K562 (cell line): ENCODE measurements at regions not wholly inside any gene's neighbourhood (a gene's known extent, or its start where the extent isn't known, plus 50 kb on each side); places are given as distances from the start of the nearest gene placed in this dataset.

Source experiments
- ATAC-seq: fragments of 200-7000 bp; cut with Tn5 transposase; 3 replicates; pipeline ENCODE4 v1.9.1; 2020; ENCODE audit warnings: moderate library complexity
- BruUV-seq: library from RNA; stranded (reverse); fragments of 400-500 nt; replicated peaks from 2 replicates; lab custom pipeline; 2021; lab: Mats Ljungman, UMichigan
- CTCF ChIA-PET: fragments of 300-600 bp; formaldehyde crosslinking; extraction: SDS; loops from one replicate; lab custom pipeline; 2021; ENCODE audit warnings: low intra/inter-chr PET ratio; lab: Yijun Ruan, JAX
- POLR2A ChIA-PET: fragments of 300-600, 350-650 bp; sonication (Branson Sonifier 250); formaldehyde crosslinking; extraction: SDS; loops from one replicate; lab custom pipeline; 2021; ENCODE audit warnings: antibody characterized with exemption, inconsistent platforms; lab: Yijun Ruan, JAX
- DNase-seq, 4 experiments: peaks; one replicate each; pipeline versions ENCODE4 v3.0.0 to v3.0.0-alpha.2; 2011 to 2018; ENCODE audit warnings: low spot score in 3 of 4, mixed read lengths in 3 of 4; ENCODE audit errors: extremely low read depth in 1 of 4
- FAIRE-seq: peaks from 2 replicates; lab custom pipeline; 2011; peaks lifted over from hg19 to GRCh38; lab: Jason Lieb, UNC
- H2AFZ ChIP-seq: 2 replicates; pipeline ENCODE4 v1.6.0; 2011; ENCODE audit warnings: low read depth, low read length, control low read depth, inconsistent platforms
- H3K27ac ChIP-seq: fragments of 200-600 bp; 3 replicates; pipeline ENCODE4 v1.8.0; 2011; ENCODE audit warnings: low read depth, mild to moderate bottlenecking, control low read depth, inconsistent platforms, low read length, moderate library complexity, mixed read lengths; ENCODE audit errors: extremely low read depth
- H3K27me3 ChIP-seq, 2 experiments: fragments of 300-600 bp in 1 of 2; 2 replicates in 1 of 2; 3 replicates in 1 of 2; pipeline versions ENCODE4 v1.6.0 to v1.8.0; 2011; ENCODE audit warnings: inconsistent platforms in 2 of 2, low read length in 2 of 2, mild to moderate bottlenecking in 1 of 2, mixed read lengths in 1 of 2, moderate library complexity in 1 of 2; ENCODE audit not compliant: control insufficient read depth in 2 of 2, insufficient read depth in 2 of 2
- H3K36me3 ChIP-seq: fragments of 300-600 bp; 3 replicates; pipeline ENCODE4 v1.8.0; 2011; ENCODE audit warnings: mild to moderate bottlenecking, low read length, inconsistent platforms; ENCODE audit not compliant: control insufficient read depth, insufficient read depth
- H3K4me1 ChIP-seq, 2 experiments: fragments of 200-600 bp in 1 of 2; replicated peaks in 1 of 2; 2 replicates in 1 of 2; 3 replicates in 1 of 2; pipeline versions ENCODE4 v1.5.1 to v1.8.0; 2011; ENCODE audit warnings: inconsistent platforms in 2 of 2, low read length in 2 of 2, mild to moderate bottlenecking in 1 of 2, mixed read lengths in 1 of 2, moderate library complexity in 1 of 2; ENCODE audit not compliant: control insufficient read depth in 2 of 2, insufficient read depth in 2 of 2
- H3K4me2 ChIP-seq: 2 replicates; pipeline ENCODE4 v1.6.1; 2011; ENCODE audit warnings: low read length, control low read depth, inconsistent platforms, mixed read lengths; ENCODE audit not compliant: insufficient read depth
- H3K4me3 ChIP-seq: fragments of 200-600 bp; sonication (generic), shearing (Covaris generic); 2 replicates; pipeline ENCODE4 v1.5.1; 2016; ENCODE audit warnings: control low read depth, inconsistent platforms
- H3K79me2 ChIP-seq: fragments of 200-600 bp; 3 replicates; pipeline ENCODE4 v1.8.0; 2011; ENCODE audit warnings: low read length, inconsistent platforms; ENCODE audit not compliant: control insufficient read depth, insufficient read depth
- H3K9ac ChIP-seq, 2 experiments: 2 replicates each; pipeline versions ENCODE4 v1.6.0 to v1.6.1; 2011; ENCODE audit warnings: low read depth in 2 of 2, low read length in 2 of 2, control low read depth in 1 of 2, inconsistent platforms in 1 of 2, mild to moderate bottlenecking in 1 of 2, mixed read lengths in 1 of 2; ENCODE audit not compliant: insufficient read depth in 1 of 2
- H3K9me1 ChIP-seq: one replicate; pipeline ENCODE4 v1.6.0; 2011; ENCODE audit warnings: inconsistent platforms, mild to moderate bottlenecking, low read length, moderate library complexity; ENCODE audit not compliant: control insufficient read depth, insufficient read depth
- H3K9me3 ChIP-seq: replicated peaks from 2 replicates; pipeline ENCODE4 v1.5.1; 2011; ENCODE audit warnings: low read depth, low read length, inconsistent platforms; ENCODE audit not compliant: control insufficient read depth, insufficient read depth
- H4K20me1 ChIP-seq: replicated peaks from 2 replicates; pipeline ENCODE4 v1.6.1; 2011; ENCODE audit warnings: low read length, inconsistent platforms, mixed read lengths; ENCODE audit not compliant: control insufficient read depth, insufficient read depth
- AFF1 ChIP-seq, 2 experiments: fragments of 450-650 bp; IDR thresholded peaks; 2 replicates each; pipeline ENCODE4 v1.6.1; 2018; ENCODE audit warnings: mild to moderate bottlenecking in 2 of 2, low read depth in 1 of 2; ENCODE audit not compliant: partially characterized antibody in 2 of 2
- C11orf30 ChIP-seq: fragments of 450-650 bp; IDR thresholded peaks from 2 replicates; pipeline ENCODE4 v1.6.1; 2016; ENCODE audit warnings: low read depth, mild to moderate bottlenecking
- EGR1 ChIP-seq: fragments of 450-650 bp; conservative IDR thresholded peaks from 2 replicates; pipeline ENCODE4 v1.6.1; 2017; ENCODE audit warnings: mild to moderate bottlenecking
- FOXJ2 ChIP-seq: fragments of 200-800 bp; sonication (Bioruptor generic); IDR thresholded peaks from 2 replicates; pipeline ENCODE4 v1.6.1; 2016; ENCODE audit warnings: missing genetic modification characterization, missing compliant biosample characterization
- HDAC3 ChIP-seq: fragments of 450-650 bp; IDR thresholded peaks from 2 replicates; pipeline ENCODE4 v1.6.1; 2018; ENCODE audit warnings: borderline replicate concordance, mild to moderate bottlenecking, moderate library complexity; ENCODE audit not compliant: partially characterized antibody
- MAZ ChIP-seq, 2 experiments: fragments of 450-650 bp in 1 of 2; sonication (generic) in 1 of 2; formaldehyde crosslinking; IDR thresholded peaks in 1 of 2; conservative IDR thresholded peaks in 1 of 2; 2 replicates each; pipeline versions ENCODE4 v1.4.0 to v1.5.0; 2020; ENCODE audit warnings: mild to moderate bottlenecking in 1 of 2, missing genetic modification reagents in 1 of 2
- MCM2 ChIP-seq: fragments of 450-650 bp; IDR thresholded peaks from 2 replicates; pipeline ENCODE4 v1.6.1; 2017; ENCODE audit warnings: low read depth, mild to moderate bottlenecking
- RFX7 ChIP-seq: fragments of 250-450 bp; sonication (Bioruptor Pico); IDR thresholded peaks from 2 replicates; pipeline ENCODE4 v1.5.1; 2021; ENCODE audit warnings: mild to moderate bottlenecking
- U2AF1 ChIP-seq: fragments of 200-400 bp; formaldehyde crosslinking; optimal IDR thresholded peaks from 2 replicates; pipeline ENCODE3; 2017; ENCODE audit warnings: mild to moderate bottlenecking, low read depth, low read length, moderate library complexity
- YY1 ChIP-seq, 3 experiments: IDR thresholded peaks; 2 replicates each; pipeline ENCODE4 v1.6.1; 2011; ENCODE audit warnings: low read length in 2 of 3, mild to moderate bottlenecking in 2 of 3, moderate library complexity in 2 of 3, borderline replicate concordance in 1 of 3, control low read depth in 1 of 3, low read depth in 1 of 3; ENCODE audit not compliant: insufficient read depth in 3 of 3, insufficient replicate concordance in 2 of 3, control insufficient read depth in 1 of 3, insufficient read length in 1 of 3; ENCODE audit errors: extremely low read depth in 1 of 3
- ZBTB1 ChIP-seq: sonication (generic); formaldehyde crosslinking; IDR thresholded peaks from 2 replicates; pipeline ENCODE4 v1.8.1; 2023; ENCODE audit warnings: missing genetic modification reagents, low read depth, mild to moderate bottlenecking, borderline replicate concordance
- ZBTB17 ChIP-seq: fragments of 450-650 bp; formaldehyde crosslinking; IDR thresholded peaks from 2 replicates; pipeline ENCODE4 v1.4.0; 2020; ENCODE audit warnings: mild to moderate bottlenecking
- ZNF165 ChIP-seq: fragments of 250-450 bp; sonication (Bioruptor Pico); IDR thresholded peaks from 2 replicates; pipeline ENCODE4 v1.4.0; 2020; ENCODE audit warnings: borderline replicate concordance
- WGBS: fragments of 100-300 bp; shearing (Covaris generic); methylation state at CpG from one replicate; pipeline ENCODE4 v1.1.6; 2016; ENCODE audit warnings: low coverage, mixed read lengths; ENCODE audit not compliant: insufficient coverage; ENCODE audit errors: missing lambda C conversion rate; 5-methylcytosine and 5-hydroxymethylcytosine counted together
- in situ Hi-C: fragments of 300-500 bp; cut with MboI; formaldehyde crosslinking; loops from 4 replicates; pipeline ENCODE4 v1.15.0; 2018; ENCODE audit warnings: inconsistent platforms, mixed read lengths
- intact Hi-C: fragments of 100-400 bp; cut with micrococcal nuclease; formaldehyde crosslinking; loops from 2 replicates; pipeline ENCODE4 v1.14.2; 2022
- TF ChIP-seq, protein P1 (sequence below): fragments of 250-450 bp; sonication (Bioruptor Pico); IDR thresholded peaks from 2 replicates; pipeline ENCODE4 v1.6.1; 2021; ENCODE audit warnings: mild to moderate bottlenecking
- TF ChIP-seq, protein P2 (sequence below): IDR thresholded peaks from 2 replicates; pipeline ENCODE4 v1.6.1; 2016; ENCODE audit warnings: missing genetic modification characterization, missing compliant biosample characterization

- no peak for TF ChIP-seq AFF1 (IDR thresholded peaks at IDR 0.05; ENCODE audit: low read depth in 1 of 2, partially characterized antibody in 2 of 2)
- TF ChIP-seq EGR1, result no peak
These were observed 386.2 kb downstream of the CADM1 start (continued) for GRCh38 chr11:115117956-115118493.

DNA sequence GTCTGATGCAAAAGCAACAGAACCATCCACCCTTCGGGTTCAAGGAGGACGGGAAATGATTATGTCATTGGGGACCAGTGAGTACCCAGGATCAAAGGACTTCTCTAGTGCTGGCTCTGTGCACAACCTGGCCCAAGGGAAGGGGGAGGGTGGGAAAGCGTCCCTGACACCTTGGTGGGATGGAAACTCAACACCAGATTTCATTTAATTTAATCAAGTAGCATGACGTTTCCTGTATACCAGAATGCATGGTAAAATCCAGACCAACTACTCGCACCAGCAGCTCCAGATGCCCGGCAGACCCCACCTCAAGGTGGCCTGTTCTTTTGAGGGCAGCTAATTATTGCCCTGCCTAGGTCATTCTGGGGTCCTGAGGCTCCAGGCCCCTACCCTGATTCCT, 385.1 kb downstream of the CADM1 start:
- no peak for FAIRE-seq
- in situ Hi-C loops (no loop called here), intact Hi-C loops (no loop called here)
- ATAC-seq, result no peak
- Histone ChIP-seq H3K9ac (no peak overlapping the region), H3K79me2 (no peaks in the 10 kb centered on the region), H3K9me1 (peaks cover 2% of the 10 kb centered on the region), H4K20me1 (no peaks in the 10 kb centered on the region), H3K27me3 (no peaks in the 10 kb centered on the region), H2AFZ (no peak overlapping the region), H3K4me1 (no peaks in the 10 kb centered on the region), H3K36me3 (no peaks in the 10 kb centered on the region), H3K27ac (no peak overlapping the region), H3K4me2 (no peak overlapping the region), H3K9me3 (no peaks in the 10 kb centered on the region), H3K4me3 (no peak overlapping the region)
- ChIA-PET POLR2A (no interaction called here), CTCF (no interaction called here)
- DNase-seq, result no peak
- 2% methylated on average over 5 of the region's 6 CpGs for WGBS
- BruUV-seq, result no TSS peak
- TF ChIP-seq, protein P1, sequence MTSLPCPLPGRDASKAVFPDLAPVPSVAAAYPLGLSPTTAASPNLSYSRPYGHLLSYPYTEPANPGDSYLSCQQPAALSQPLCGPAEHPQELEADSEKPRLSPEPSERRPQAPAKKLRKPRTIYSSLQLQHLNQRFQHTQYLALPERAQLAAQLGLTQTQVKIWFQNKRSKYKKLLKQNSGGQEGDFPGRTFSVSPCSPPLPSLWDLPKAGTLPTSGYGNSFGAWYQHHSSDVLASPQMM (CRISPR knock-in tag), result no peak
- TF ChIP-seq MCM2 (no peak), ZBTB1 (CRISPR knock-in tag) (no peak), HDAC3 (no peak), ZBTB17 (CRISPR knock-in tag) (no peak), U2AF1 (no peak), FOXJ2 (no peak), ZNF165 (CRISPR knock-in tag) (no peak), RFX7 (CRISPR knock-in tag) (no peak), YY1 (IDR thresholded peaks at IDR 0.05; ENCODE audit: borderline replicate concordance in 1 of 3, control insufficient read depth in 1 of 3, extremely low read depth in 1 of 3, insufficient read depth in 3 of 3, insufficient read length in 1 of 3, insufficient replicate concordance in 2 of 3, low read depth in 1 of 3, low read length in 2 of 3) (no peak), MAZ (CRISPR knock-in tag; conservative IDR thresholded peaks at IDR 0.05 in 1 of 2, IDR thresholded peaks at IDR 0.05 in 1 of 2) (no peak), C11orf30 (no peak)
- TF ChIP-seq, protein P2, sequence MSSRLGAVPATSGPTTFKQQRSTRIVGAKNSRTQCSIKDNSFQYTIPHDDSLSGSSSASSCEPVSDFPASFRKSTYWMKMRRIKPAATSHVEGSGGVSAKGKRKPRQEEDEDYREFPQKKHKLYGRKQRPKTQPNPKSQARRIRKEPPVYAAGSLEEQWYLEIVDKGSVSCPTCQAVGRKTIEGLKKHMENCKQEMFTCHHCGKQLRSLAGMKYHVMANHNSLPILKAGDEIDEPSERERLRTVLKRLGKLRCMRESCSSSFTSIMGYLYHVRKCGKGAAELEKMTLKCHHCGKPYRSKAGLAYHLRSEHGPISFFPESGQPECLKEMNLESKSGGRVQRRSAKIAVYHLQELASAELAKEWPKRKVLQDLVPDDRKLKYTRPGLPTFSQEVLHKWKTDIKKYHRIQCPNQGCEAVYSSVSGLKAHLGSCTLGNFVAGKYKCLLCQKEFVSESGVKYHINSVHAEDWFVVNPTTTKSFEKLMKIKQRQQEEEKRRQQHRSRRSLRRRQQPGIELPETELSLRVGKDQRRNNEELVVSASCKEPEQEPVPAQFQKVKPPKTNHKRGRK (tag), result no peak
